ENCODE measurements at regions not wholly inside any gene's neighbourhood (a gene's known extent, or its start where the extent isn't known, plus 50 kb on each side); places are given as distances from the start of the nearest gene placed in this dataset.

DNA sequence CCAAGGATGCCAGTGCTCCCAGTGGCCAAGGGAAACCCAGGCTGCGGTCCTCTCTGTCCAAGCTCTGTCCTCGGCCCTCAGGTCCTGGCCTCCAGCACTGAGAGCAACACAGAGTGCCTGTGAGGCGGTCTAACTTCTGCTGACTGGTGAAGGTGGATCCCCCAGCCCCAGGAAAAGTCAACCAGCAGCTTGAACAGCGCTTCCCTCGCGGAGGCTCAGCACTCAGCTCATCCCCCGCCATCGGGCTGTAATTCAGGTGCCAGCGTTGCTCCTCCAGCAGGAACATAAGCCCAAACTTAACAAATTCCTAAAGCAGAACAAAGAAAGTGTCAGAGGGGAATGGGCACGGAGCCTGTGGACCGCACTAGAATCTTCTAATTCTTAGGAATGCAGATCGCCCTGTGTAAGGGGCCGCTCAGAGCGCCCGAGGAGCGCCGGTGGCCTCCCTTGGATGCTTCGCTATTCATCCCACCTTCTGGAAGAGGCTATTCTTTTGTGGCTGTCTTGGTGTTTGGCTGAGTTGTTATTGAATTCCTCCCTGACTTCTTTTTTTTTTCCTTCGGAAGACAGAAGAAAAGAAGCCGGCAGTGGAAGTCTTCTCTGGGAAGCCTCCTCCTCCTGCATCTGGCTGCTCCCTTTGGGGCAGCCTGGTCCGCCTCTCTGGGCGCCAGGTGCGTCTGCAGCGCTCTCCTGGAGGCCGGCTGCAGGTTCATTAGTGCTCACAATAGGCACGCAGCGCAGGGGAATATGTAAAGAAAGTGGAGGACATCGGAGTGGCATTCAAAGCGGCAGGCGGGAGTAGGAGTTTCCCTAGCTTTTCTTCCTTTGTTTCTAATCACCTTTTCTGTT, 905.6 kb downstream of the TSN start:
- intact Hi-C loops (cut with micrococcal nuclease): no loop called here
- no peak for ATAC-seq

DNA sequence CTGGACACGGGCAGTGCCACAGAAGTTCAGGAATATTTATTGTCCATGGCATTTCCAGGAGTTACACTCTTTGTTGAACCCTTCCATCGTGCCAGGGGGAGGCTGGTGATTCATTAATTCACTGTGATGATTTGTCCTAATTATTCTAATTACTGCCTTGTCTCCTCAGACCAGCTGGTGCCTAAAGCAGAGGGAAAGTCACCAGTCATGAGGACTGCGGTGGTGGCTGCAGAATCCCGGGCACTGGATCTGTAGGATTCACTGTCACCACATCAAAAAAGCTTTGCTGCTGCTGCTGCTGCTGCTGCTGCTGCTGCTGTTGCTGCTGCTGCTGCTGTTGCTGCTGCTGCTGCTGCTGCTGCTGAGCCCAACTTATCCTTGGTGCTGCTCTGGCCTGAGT, 908.2 kb downstream of the TSN start:
- no peaks in the 10 kb centered on the region for H3K27me3 ChIP-seq (ENCODE audit: control insufficient read depth, insufficient read depth, low read length)
- no peak for DNase-seq
- no peak overlapping the region for H3K4me3 ChIP-seq (ENCODE audit: low read length)
- peaks cover 3% of the 10 kb centered on the region for H3K9me3 ChIP-seq (ENCODE audit: control insufficient read depth, insufficient read depth, low read length)
- no peaks in the 10 kb centered on the region for H3K4me1 Mint-ChIP-seq
- H3K36me3 Mint-ChIP-seq: no peaks in the 10 kb centered on the region
- intact Hi-C loops (cut with micrococcal nuclease): no loop called here
- no peaks in the 10 kb centered on the region for H3K4me1 ChIP-seq (ENCODE audit: control insufficient read depth, insufficient read depth, low read length)
- H3K4me3 Mint-ChIP-seq: no peak overlapping the region
- H3K27ac Mint-ChIP-seq: no peak overlapping the region
- no peak for ATAC-seq
- H3K27ac ChIP-seq (ENCODE audit: low read length): no peak overlapping the region
- 88% methylated on average over 4 of the region's 4 CpGs for WGBS (ENCODE audit: insufficient coverage)
- H3K9me3 Mint-ChIP-seq: no peaks in the 10 kb centered on the region
- TF ChIP-seq, protein P1, sequence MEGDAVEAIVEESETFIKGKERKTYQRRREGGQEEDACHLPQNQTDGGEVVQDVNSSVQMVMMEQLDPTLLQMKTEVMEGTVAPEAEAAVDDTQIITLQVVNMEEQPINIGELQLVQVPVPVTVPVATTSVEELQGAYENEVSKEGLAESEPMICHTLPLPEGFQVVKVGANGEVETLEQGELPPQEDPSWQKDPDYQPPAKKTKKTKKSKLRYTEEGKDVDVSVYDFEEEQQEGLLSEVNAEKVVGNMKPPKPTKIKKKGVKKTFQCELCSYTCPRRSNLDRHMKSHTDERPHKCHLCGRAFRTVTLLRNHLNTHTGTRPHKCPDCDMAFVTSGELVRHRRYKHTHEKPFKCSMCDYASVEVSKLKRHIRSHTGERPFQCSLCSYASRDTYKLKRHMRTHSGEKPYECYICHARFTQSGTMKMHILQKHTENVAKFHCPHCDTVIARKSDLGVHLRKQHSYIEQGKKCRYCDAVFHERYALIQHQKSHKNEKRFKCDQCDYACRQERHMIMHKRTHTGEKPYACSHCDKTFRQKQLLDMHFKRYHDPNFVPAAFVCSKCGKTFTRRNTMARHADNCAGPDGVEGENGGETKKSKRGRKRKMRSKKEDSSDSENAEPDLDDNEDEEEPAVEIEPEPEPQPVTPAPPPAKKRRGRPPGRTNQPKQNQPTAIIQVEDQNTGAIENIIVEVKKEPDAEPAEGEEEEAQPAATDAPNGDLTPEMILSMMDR (IDR thresholded peaks at IDR 0.05): no peak
- no peaks in the 10 kb centered on the region for H3K36me3 ChIP-seq (ENCODE audit: control insufficient read depth, insufficient read depth, low read length)
- no peaks in the 10 kb centered on the region for H3K27me3 Mint-ChIP-seq (ENCODE audit: low read depth in 2 of 2)

More for the DNA sequence above, 905.6 kb downstream of the TSN start:
- peaks cover 3% of the 10 kb centered on the region for H3K9me3 ChIP-seq (ENCODE audit: control insufficient read depth, insufficient read depth, low read length)
- TF ChIP-seq, protein P1 (IDR thresholded peaks at IDR 0.05): no peak
- H3K27me3 ChIP-seq (ENCODE audit: control insufficient read depth, insufficient read depth, low read length): no peaks in the 10 kb centered on the region
- no peak overlapping the region for H3K4me3 ChIP-seq (ENCODE audit: low read length)
- DNase-seq: no peak
- Mint-ChIP-seq H3K4me1 (no peaks in the 10 kb centered on the region), H3K36me3 (no peaks in the 10 kb centered on the region), H3K27ac (no peak overlapping the region), H3K9me3 (no peaks in the 10 kb centered on the region), H3K4me3 (no peak overlapping the region), H3K27me3 (ENCODE audit: low read depth in 2 of 2) (no peaks in the 10 kb centered on the region)
- WGBS (ENCODE audit: insufficient coverage): 25% methylated on average over 30 of the region's 30 CpGs
- no peak overlapping the region for H3K27ac ChIP-seq (ENCODE audit: low read length)
- no peaks in the 10 kb centered on the region for H3K4me1 ChIP-seq (ENCODE audit: control insufficient read depth, insufficient read depth, low read length)
- H3K36me3 ChIP-seq (ENCODE audit: control insufficient read depth, insufficient read depth, low read length): no peaks in the 10 kb centered on the region

DNA sequence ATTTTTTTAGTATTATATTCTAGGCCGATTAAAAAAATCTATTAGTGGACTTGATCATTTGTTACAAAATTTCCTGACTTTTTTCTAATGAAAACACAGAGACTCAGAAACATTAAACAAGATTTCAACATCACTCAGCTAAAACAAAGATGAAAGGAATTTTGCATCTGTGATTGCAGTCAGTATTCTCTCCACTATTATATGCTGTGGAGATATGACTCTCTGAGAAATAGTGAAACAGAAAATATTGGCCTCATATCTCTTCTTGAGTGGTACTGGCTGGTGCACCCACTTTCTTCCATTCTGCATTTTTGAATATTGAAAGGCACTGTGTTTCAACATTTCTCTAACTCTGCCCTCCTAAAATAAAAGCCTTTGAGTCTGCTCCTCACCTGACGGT, 914.2 kb downstream of the TSN start:
- H3K4me1 ChIP-seq (ENCODE audit: control insufficient read depth, insufficient read depth, low read length): no peaks in the 10 kb centered on the region
- H3K36me3 ChIP-seq (ENCODE audit: control insufficient read depth, insufficient read depth, low read length): no peaks in the 10 kb centered on the region
- TF ChIP-seq, protein P1 (IDR thresholded peaks at IDR 0.05): no peak
- intact Hi-C loops (cut with micrococcal nuclease): no loop called here
- no peaks in the 10 kb centered on the region for H3K27me3 ChIP-seq (ENCODE audit: control insufficient read depth, insufficient read depth, low read length)
- no peak for ATAC-seq
- no peaks in the 10 kb centered on the region for H3K36me3 Mint-ChIP-seq
- no peak overlapping the region for H3K27ac ChIP-seq (ENCODE audit: low read length)
- H3K27ac Mint-ChIP-seq: no peak overlapping the region
- H3K4me3 ChIP-seq (ENCODE audit: low read length): no peak overlapping the region
- H3K4me3 Mint-ChIP-seq: no peak overlapping the region
- WGBS (ENCODE audit: insufficient coverage): 100% methylated on average over 1 of the region's 2 CpGs
- H3K27me3 Mint-ChIP-seq (ENCODE audit: low read depth in 2 of 2): no peaks in the 10 kb centered on the region
- no peaks in the 10 kb centered on the region for H3K4me1 Mint-ChIP-seq
- no peaks in the 10 kb centered on the region for H3K9me3 ChIP-seq (ENCODE audit: control insufficient read depth, insufficient read depth, low read length)
- peaks cover 4 to 5% of the 10 kb centered on the region in 2 donors for H3K9me3 Mint-ChIP-seq
- DNase-seq: no peak

DNA sequence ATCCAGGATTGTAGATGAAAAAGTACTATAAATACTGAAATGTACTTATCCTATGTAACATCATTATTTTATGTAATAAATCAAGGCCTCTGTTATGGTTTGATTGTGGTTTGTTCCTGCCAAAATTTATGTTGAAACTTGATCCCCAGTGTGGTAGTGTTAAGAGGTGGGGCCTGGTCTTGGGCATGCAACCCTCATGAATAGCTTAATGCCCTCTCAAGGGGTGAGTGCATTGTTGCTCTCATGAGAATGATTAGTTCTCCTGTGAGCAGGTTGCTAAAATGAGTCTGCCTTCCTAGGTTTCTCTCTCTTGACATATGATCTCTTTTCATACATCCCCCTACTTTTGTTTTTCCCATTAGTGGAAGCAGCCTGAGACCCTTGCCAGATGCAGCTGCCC, 915.4 kb downstream of the TSN start:
- H3K4me3 ChIP-seq (ENCODE audit: low read length): no peak overlapping the region
- H3K9me3 ChIP-seq (ENCODE audit: control insufficient read depth, insufficient read depth, low read length): no peaks in the 10 kb centered on the region
- Mint-ChIP-seq H3K4me3 (no peak overlapping the region), H3K27ac (no peak overlapping the region), H3K36me3 (no peaks in the 10 kb centered on the region), H3K9me3 (peaks cover 4 to 5% of the 10 kb centered on the region in 2 donors), H3K27me3 (ENCODE audit: low read depth in 2 of 2) (no peaks in the 10 kb centered on the region), H3K4me1 (no peaks in the 10 kb centered on the region)
- no peak overlapping the region for H3K27ac ChIP-seq (ENCODE audit: low read length)
- no peak for ATAC-seq
- no peak for DNase-seq
- no peaks in the 10 kb centered on the region for H3K27me3 ChIP-seq (ENCODE audit: control insufficient read depth, insufficient read depth, low read length)
- no peaks in the 10 kb centered on the region for H3K36me3 ChIP-seq (ENCODE audit: control insufficient read depth, insufficient read depth, low read length)
- intact Hi-C loops (cut with micrococcal nuclease): no loop called here
- TF ChIP-seq, protein P1 (IDR thresholded peaks at IDR 0.05): no peak
- no peaks in the 10 kb centered on the region for H3K4me1 ChIP-seq (ENCODE audit: control insufficient read depth, insufficient read depth, low read length)

Data from natural killer cell (primary cell).